ENCODE measurements at regions not wholly inside any gene's neighbourhood (a gene's known extent, or its start where the extent isn't known, plus 50 kb on each side); places are given as distances from the start of the nearest gene placed in this dataset.

DNA sequence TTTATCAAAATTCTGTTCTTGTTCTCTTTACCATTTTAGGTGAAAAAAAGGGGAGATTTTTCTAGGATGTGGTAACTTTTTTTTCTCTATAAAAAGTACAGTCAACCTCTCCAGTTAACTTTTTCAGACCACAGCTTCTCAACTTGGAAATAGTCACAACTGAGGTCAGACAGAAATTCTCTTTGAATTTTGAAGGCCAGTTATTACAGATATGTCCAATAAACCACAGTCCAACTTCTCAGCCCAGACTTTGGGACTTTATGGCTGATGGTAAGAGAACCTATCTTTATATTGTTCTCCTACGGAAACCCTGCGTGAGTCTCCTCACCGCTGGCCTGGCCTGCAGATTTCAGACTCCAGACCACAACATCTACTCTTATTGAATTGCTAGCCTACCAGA is 176.7 kb downstream of the DACT1 start:
- DNase-seq = no peak
- Histone ChIP-seq H3K27me3 (ENCODE audit: low read depth) (no peaks in the 10 kb centered on the region), H3K4me1 (no peaks in the 10 kb centered on the region), H3K27ac (replicated peaks) (no peak overlapping the region), H3K36me3 (no peaks in the 10 kb centered on the region), H3K4me3 (no peak overlapping the region), H3K9me3 (replicated peaks) (peaks cover 20% of the 10 kb centered on the region)
- TF ChIP-seq, protein P1, sequence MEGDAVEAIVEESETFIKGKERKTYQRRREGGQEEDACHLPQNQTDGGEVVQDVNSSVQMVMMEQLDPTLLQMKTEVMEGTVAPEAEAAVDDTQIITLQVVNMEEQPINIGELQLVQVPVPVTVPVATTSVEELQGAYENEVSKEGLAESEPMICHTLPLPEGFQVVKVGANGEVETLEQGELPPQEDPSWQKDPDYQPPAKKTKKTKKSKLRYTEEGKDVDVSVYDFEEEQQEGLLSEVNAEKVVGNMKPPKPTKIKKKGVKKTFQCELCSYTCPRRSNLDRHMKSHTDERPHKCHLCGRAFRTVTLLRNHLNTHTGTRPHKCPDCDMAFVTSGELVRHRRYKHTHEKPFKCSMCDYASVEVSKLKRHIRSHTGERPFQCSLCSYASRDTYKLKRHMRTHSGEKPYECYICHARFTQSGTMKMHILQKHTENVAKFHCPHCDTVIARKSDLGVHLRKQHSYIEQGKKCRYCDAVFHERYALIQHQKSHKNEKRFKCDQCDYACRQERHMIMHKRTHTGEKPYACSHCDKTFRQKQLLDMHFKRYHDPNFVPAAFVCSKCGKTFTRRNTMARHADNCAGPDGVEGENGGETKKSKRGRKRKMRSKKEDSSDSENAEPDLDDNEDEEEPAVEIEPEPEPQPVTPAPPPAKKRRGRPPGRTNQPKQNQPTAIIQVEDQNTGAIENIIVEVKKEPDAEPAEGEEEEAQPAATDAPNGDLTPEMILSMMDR (IDR thresholded peaks at IDR 0.05; ENCODE audit: borderline replicate concordance) = no peak
- intact Hi-C loops (cut with micrococcal nuclease) = no loop called here

DNA sequence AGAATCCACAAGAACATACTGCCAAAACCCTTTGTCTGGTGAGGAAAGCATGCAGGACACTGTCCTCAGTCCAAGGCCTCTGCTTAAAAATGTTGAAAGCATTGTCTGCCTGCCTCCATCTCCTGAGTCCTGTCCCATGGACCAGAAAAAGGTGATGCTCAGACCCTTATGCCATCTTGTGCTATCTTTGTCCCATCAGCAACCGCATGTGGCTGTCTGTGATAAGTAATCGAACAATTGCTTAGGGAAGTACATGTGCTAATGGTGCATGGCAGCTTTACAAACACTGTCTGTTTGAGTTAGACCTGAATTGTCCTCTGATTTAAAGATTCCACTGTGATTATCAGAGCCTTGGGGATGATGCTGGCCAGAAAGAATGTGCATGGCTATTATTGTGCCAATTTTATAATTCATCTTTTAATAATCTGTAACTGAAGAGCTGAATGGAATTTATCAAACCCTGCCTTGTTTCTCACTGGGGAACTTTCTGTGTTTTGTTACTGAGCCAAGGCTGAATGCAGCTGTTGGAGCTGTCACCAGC is 177.5 kb downstream of the DACT1 start:
- no peaks in the 10 kb centered on the region for H3K27me3 ChIP-seq (ENCODE audit: low read depth)
- no peak overlapping the region for H3K27ac ChIP-seq (replicated peaks)
- intact Hi-C loops (cut with micrococcal nuclease) = no loop called here
- peaks cover 13% of the 10 kb centered on the region for H3K9me3 ChIP-seq (replicated peaks)
- TF ChIP-seq, protein P1 (IDR thresholded peaks at IDR 0.05; ENCODE audit: borderline replicate concordance) = no peak
- no peaks in the 10 kb centered on the region for H3K36me3 ChIP-seq
- DNase-seq = no peak
- H3K4me1 ChIP-seq = no peaks in the 10 kb centered on the region
- no peak overlapping the region for H3K4me3 ChIP-seq

DNA sequence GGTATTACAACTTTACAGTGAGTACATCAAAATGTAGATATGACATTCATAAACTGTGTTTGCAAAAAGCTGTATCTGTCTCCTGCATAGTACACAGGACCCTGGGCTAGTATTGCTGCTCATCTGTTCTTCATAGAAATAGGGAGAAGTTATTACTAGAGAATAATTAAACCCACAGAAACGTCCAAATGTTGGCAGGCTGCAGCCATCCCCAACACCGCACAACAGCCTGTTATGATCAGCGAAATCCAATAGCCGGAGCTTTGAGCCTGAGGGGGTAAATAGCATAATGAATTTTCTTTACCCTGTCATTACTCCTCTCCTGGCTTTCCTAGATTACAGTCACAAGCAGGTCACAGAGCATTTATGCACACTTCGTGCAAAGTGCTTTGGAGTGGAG is 178.0 kb downstream of the DACT1 start:
- Histone ChIP-seq H3K27ac (replicated peaks) (no peak overlapping the region), H3K4me1 (no peaks in the 10 kb centered on the region), H3K4me3 (no peak overlapping the region), H3K36me3 (no peaks in the 10 kb centered on the region), H3K9me3 (replicated peaks) (peaks cover 9% of the 10 kb centered on the region), H3K27me3 (ENCODE audit: low read depth) (no peaks in the 10 kb centered on the region)
- no peak for DNase-seq
- TF ChIP-seq, protein P1 (IDR thresholded peaks at IDR 0.05; ENCODE audit: borderline replicate concordance) = no peak
- intact Hi-C loops (cut with micrococcal nuclease) = no loop called here

DNA sequence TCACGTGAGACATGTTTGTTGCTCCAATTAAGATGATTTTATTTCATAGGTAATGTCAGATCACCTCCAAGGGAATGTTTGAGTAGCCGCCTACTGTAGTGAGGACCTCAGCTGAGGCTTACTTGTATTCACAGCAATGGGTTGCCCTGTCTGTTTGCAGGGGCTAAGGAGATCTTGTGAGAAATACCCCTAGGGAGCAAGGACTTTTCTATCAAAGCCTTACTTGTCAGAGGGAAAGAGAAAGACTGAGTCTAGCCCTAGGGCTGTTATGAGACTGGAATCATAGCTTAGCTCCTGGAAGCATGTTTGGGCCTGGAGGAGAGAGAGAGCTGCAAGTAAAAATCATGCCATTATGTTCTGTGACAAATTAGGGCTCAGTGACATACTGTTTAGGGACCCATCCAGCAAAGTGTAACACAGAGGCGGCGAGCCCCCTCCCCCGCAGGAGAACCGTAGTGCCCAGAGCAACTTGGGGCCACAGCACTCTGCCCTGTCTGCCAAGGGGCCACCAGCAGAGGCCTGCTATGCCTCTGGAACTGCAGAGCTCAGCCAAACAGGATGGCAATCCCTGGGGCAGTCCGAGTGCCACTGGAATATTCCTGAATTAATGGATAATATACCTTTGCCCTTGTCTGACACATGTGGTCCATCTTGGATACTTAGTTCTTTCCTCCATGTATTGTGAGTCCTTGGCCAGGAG is 178.8 kb downstream of the DACT1 start:
- Histone ChIP-seq H3K36me3 (no peaks in the 10 kb centered on the region), H3K9me3 (replicated peaks) (peaks cover 9% of the 10 kb centered on the region), H3K27me3 (ENCODE audit: low read depth) (no peaks in the 10 kb centered on the region), H3K4me1 (no peaks in the 10 kb centered on the region), H3K27ac (replicated peaks) (no peak overlapping the region), H3K4me3 (no peak overlapping the region)
- DNase-seq = no peak
- intact Hi-C loops (cut with micrococcal nuclease) = no loop called here
- TF ChIP-seq, protein P1 (IDR thresholded peaks at IDR 0.05; ENCODE audit: borderline replicate concordance) = no peak

DNA sequence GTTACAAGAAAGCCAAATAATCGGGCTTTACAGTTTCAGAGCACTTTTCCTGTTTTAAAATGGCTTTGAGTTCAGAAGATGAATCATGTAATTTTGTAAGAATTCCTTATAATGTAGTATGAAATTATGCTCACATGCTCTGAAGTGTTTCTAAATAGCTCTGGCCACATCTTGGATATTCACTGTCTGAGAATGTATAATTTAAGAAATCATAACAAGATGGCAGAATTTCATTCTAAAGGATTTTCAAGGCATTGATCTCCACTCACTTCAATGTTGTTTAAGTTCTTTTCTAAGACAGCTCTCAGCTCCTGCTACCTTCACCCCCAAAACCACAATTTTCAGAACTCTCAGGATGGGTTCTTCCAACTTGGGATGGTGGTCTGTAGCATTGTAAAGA is 180.1 kb downstream of the DACT1 start:
- Histone ChIP-seq H3K27ac (replicated peaks) (no peak overlapping the region), H3K27me3 (ENCODE audit: low read depth) (no peaks in the 10 kb centered on the region), H3K9me3 (replicated peaks) (peaks cover 9% of the 10 kb centered on the region), H3K4me3 (no peak overlapping the region), H3K36me3 (no peaks in the 10 kb centered on the region), H3K4me1 (no peaks in the 10 kb centered on the region)
- no peak for DNase-seq
- TF ChIP-seq, protein P1 (IDR thresholded peaks at IDR 0.05; ENCODE audit: borderline replicate concordance) = no peak
- intact Hi-C loops (cut with micrococcal nuclease) = no loop called here

All from left ventricle myocardium inferior (tissue), 1 donor.